HUES48 (cell line): ENCODE measurements at regions not wholly inside any gene's neighbourhood (a gene's known extent, or its start where the extent isn't known, plus 50 kb on each side); places are given as distances from the start of the nearest gene placed in this dataset.

Experiments
- H3K27ac ChIP-seq: one replicate; pipeline ENCODE4 v1.7.0; 2013; ENCODE audit warnings: low read depth, low read length, inconsistent platforms
- H3K27me3 ChIP-seq: 2 replicates; pipeline ENCODE4 v1.6.1; 2013; ENCODE audit warnings: mild to moderate bottlenecking, low read length; ENCODE audit not compliant: control insufficient read depth, insufficient read depth
- H3K36me3 ChIP-seq: 2 replicates; pipeline ENCODE4 v1.6.1; 2013; ENCODE audit warnings: low read length; ENCODE audit not compliant: control insufficient read depth, insufficient read depth
- H3K4me1 ChIP-seq: 2 replicates; pipeline ENCODE4 v1.6.1; 2013; ENCODE audit warnings: mild to moderate bottlenecking, low read length; ENCODE audit not compliant: control insufficient read depth, insufficient read depth
- H3K4me3 ChIP-seq: 2 replicates; pipeline ENCODE4 v1.5.1; 2013; ENCODE audit warnings: mild to moderate bottlenecking, low read depth, low read length
- H3K9ac ChIP-seq: 2 replicates; pipeline ENCODE4 v1.6.1; 2013; ENCODE audit warnings: mild to moderate bottlenecking, low read depth, low read length, moderate library complexity
- H3K9me3 ChIP-seq: 2 replicates; pipeline ENCODE4 v1.6.1; 2013; ENCODE audit warnings: low read length; ENCODE audit not compliant: control insufficient read depth, insufficient read depth

DNA sequence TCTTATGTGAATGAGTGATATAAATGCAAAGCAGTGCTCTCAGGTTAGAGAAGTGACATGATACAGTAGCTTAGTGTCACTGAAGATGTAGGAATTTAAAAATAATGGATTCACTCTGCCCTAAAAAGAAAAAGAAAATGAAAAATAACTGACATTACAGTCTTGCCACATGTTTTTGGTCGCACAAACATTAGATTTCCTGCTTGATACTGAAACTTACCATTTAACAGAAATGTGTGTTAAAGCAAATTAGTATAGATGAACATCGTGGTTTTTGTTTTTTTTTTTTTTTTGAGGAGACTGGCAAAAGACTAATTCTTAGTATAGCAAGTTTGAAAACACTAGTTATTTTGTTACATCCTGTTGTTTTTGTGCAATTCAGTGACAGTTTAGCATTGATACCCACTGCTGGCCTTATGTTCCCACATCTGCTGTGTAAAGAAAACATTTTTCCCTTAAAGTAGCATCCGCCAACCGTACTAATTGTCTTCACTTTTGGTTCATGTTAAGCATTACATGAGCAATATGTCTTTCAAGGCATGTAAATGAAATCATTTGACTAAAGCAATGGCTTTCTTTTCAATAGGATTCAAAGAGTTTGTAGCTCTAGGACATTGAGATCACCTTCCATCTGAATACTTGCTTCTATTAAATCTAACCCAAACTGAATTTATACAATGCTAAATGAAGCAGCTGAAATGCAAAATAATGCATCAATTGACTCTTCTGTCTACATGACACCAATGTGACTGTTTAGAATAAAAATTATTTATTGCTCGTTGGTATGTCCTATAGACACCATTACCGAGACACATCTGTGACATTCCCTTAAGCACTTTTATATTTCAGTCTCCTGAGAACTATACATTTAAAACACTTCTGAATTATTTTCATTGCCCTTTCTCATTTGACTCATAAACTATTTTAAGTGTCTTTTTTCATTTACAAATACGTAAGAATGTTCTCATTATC, 859.1 kb downstream of the MAT2B start:
- Histone ChIP-seq H3K9ac (no peak overlapping the region), H3K36me3 (no peaks in the 10 kb centered on the region), H3K27me3 (no peaks in the 10 kb centered on the region), H3K27ac (no peak overlapping the region), H3K4me1 (0 out of 2 replicates have a peak, but pooled peaks cover 7% of the 10 kb centered on the region), H3K9me3 (no peaks in the 10 kb centered on the region), H3K4me3 (no peak overlapping the region)

- Histone ChIP-seq H3K27me3 (no peaks in the 10 kb centered on the region), H3K4me1 (no peaks in the 10 kb centered on the region), H3K4me3 (no peak overlapping the region), H3K36me3 (no peaks in the 10 kb centered on the region), H3K9me3 (no peaks in the 10 kb centered on the region), H3K27ac (no peak overlapping the region), H3K9ac (no peak overlapping the region)
Measured at GRCh38 chr5:164370841-164371240, 865.4 kb downstream of the MAT2B start.

DNA sequence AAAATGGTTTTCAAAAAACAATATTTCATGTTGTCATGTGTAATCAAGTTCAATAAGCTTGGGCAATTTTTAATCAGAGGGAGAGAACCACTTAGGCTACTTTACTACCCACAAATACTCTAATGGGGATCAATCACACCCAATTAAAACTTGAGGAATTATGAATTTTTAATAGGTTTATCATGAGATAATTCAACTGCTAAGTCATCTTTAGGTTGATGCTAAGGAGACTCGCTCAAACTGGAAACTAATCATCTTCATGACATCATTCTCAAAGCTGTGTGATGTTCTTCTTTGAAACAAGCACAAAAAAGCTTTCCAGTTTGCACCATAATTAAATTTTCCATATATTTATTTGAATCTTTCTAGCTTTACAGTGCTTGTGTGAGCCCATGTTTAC, 867.5 kb downstream of the MAT2B start:
- no peak overlapping the region for H3K27ac ChIP-seq
- H3K27me3 ChIP-seq = no peaks in the 10 kb centered on the region
- no peaks in the 10 kb centered on the region for H3K36me3 ChIP-seq
- no peak overlapping the region for H3K4me3 ChIP-seq
- H3K4me1 ChIP-seq = no peaks in the 10 kb centered on the region
- no peak overlapping the region for H3K9ac ChIP-seq
- no peaks in the 10 kb centered on the region for H3K9me3 ChIP-seq

GRCh38 chr5:164373876-164374275, 868.5 kb downstream of the MAT2B start:
- Histone ChIP-seq H3K4me3 (no peak overlapping the region), H3K36me3 (no peaks in the 10 kb centered on the region), H3K27ac (no peak overlapping the region), H3K4me1 (no peaks in the 10 kb centered on the region), H3K9ac (no peak overlapping the region), H3K9me3 (no peaks in the 10 kb centered on the region), H3K27me3 (no peaks in the 10 kb centered on the region)

DNA sequence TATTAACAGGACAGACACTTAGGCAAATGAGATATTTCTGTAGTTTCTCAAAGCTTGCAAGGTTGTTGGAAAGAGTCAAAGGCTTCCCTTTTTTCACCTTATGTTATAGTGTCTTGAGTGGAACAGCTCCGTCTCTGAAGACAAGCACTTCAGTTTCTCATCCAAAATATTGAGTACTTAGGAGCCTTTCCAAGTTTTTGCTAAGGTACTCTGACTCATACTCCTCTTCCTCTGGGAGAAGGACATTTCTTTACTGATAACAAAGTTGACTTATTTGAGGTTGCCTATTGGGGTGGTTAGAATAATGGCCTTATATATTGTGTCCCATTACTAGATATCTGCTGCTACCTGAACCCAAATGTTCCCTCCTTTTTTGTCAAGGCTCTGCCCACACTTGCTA, 869.6 kb downstream of the MAT2B start:
- no peaks in the 10 kb centered on the region for H3K36me3 ChIP-seq
- no peak overlapping the region for H3K4me3 ChIP-seq
- no peak overlapping the region for H3K27ac ChIP-seq
- no peaks in the 10 kb centered on the region for H3K27me3 ChIP-seq
- no peak overlapping the region for H3K9ac ChIP-seq
- no peaks in the 10 kb centered on the region for H3K9me3 ChIP-seq
- no peaks in the 10 kb centered on the region for H3K4me1 ChIP-seq

GRCh38 chr5:164376843-164377242, 871.4 kb downstream of the MAT2B start:
- H3K27me3 ChIP-seq = no peaks in the 10 kb centered on the region
- no peaks in the 10 kb centered on the region for H3K36me3 ChIP-seq
- H3K9ac ChIP-seq = no peak overlapping the region
- no peak overlapping the region for H3K27ac ChIP-seq
- H3K9me3 ChIP-seq = no peaks in the 10 kb centered on the region
- H3K4me3 ChIP-seq = no peak overlapping the region
- H3K4me1 ChIP-seq = no peaks in the 10 kb centered on the region

DNA sequence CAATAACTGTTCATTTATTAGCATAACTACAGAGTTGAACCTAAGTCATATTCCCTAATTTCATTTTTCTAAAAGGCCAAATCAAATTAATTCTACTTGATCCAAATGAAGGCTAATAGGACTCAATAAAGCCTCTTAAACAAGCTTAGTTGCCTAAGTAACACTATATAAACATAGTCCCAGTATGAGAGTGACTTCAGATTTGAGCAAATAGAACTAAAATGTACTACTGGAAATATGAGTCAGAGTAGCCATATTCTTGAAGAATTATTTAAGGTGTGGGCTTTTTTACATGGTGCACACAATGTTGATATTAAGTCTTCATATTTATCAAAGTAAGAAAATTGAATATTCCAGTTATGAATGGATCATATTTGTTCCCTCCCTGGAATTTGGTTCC, 872.3 kb downstream of the MAT2B start:
- Histone ChIP-seq H3K36me3 (no peaks in the 10 kb centered on the region), H3K9me3 (no peaks in the 10 kb centered on the region), H3K27me3 (no peaks in the 10 kb centered on the region), H3K9ac (no peak overlapping the region), H3K27ac (no peak overlapping the region), H3K4me3 (no peak overlapping the region), H3K4me1 (no peaks in the 10 kb centered on the region)

DNA sequence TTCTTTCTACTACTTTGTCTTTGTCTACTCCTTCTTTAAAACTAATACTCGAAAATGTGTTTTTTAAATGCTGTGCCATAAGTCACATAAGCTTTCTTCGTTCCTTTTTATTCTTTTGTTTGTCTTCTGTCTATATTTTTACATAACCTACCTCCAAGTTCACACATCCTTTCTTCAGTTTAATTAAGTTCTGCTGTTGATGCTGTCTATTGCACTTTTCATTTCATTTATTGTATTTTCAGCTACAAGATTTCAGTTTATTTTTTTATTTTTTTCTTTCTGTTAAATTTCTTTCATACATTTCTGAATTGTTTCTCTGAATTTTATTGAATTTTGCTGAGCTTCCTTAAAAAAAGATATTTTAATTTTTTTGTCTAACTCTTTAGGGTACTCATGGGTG, 878.2 kb downstream of the MAT2B start:
- H3K9me3 ChIP-seq = no peaks in the 10 kb centered on the region

DNA sequence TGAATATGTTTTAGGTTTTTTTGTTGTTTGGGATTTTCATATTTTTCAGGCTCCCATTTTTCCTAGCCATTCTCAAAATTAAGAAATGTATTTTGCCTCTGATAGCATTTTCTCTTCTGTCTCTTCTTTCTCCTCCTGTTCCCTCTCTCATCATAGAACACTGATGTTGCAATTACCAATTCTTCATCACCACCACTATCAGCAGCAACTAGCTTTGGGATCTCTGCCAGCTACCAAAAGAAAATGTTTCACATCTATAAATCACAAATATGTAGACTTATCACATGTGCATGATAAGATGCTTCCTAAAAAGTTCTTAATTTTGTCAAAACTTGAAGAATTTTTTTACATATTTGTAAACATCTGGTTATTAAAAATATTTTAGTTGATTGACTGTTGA, 887.1 kb downstream of the MAT2B start:
- Histone ChIP-seq H3K36me3 (no peaks in the 10 kb centered on the region), H3K9ac (no peak overlapping the region), H3K4me1 (no peaks in the 10 kb centered on the region)

More for the DNA sequence above, 878.2 kb downstream of the MAT2B start:
- no peak overlapping the region for H3K27ac ChIP-seq
- no peaks in the 10 kb centered on the region for H3K27me3 ChIP-seq
- H3K4me3 ChIP-seq = no peak overlapping the region
- H3K36me3 ChIP-seq = no peaks in the 10 kb centered on the region
- H3K4me1 ChIP-seq = no peaks in the 10 kb centered on the region
- H3K9ac ChIP-seq = no peak overlapping the region

DNA sequence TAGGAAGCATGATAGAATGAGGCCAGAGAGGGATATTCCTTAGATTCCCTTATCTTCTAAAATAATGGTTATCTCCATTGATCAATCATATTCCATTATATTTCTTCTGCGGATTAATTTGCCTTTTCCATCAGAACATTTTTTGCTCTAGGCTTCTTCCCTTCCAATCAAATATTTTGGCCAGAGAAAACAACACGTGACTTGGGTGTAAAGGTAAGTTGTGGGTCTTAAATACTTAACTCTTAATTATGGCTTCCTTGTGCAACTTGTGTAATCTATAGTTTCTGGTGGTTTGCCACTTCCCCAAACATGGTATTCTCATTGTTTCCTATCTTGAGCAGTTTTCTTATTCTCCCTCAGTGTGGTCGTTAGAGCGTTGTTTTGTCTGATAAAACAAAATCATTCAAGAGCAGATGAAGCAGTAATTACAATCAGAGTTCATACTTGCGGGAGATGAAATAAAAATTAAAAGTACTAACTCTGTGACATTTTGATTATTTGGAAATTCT, 889.3 kb downstream of the MAT2B start:
- no peaks in the 10 kb centered on the region for H3K4me1 ChIP-seq
- no peak overlapping the region for H3K4me3 ChIP-seq
- H3K9ac ChIP-seq = no peak overlapping the region
- H3K27me3 ChIP-seq = no peaks in the 10 kb centered on the region
- no peaks in the 10 kb centered on the region for H3K36me3 ChIP-seq
- H3K27ac ChIP-seq = no peak overlapping the region
- H3K9me3 ChIP-seq = no peaks in the 10 kb centered on the region

More for the DNA sequence above, 887.1 kb downstream of the MAT2B start:
- no peaks in the 10 kb centered on the region for H3K27me3 ChIP-seq
- H3K9me3 ChIP-seq = no peaks in the 10 kb centered on the region
- no peak overlapping the region for H3K4me3 ChIP-seq
- no peak overlapping the region for H3K27ac ChIP-seq

GRCh38 chr5:164412531-164412930, 907.1 kb downstream of the MAT2B start:
- Histone ChIP-seq H3K9me3 (no peaks in the 10 kb centered on the region), H3K9ac (no peak overlapping the region), H3K36me3 (no peaks in the 10 kb centered on the region), H3K27me3 (no peaks in the 10 kb centered on the region), H3K27ac (no peak overlapping the region), H3K4me3 (no peak overlapping the region), H3K4me1 (no peaks in the 10 kb centered on the region)
